Mammary epithelial cell (primary cell): ENCODE measurements at regions not wholly inside any gene's neighbourhood (a gene's known extent, or its start where the extent isn't known, plus 50 kb on each side); places are given as distances from the start of the nearest gene placed in this dataset.

ENCODE experiments used
- EZH2 ChIP-seq: IDR thresholded peaks from 2 replicates; pipeline ENCODE4 v1.6.1; 2012; ENCODE audit warnings: low read length, inconsistent platforms, borderline replicate concordance
- TF ChIP-seq, protein P1 (sequence below), 2 donors: IDR thresholded peaks in 1 of 2; conservative IDR thresholded peaks in 1 of 2; 2 replicates each; pipeline ENCODE4 v1.5.1; 2011 to 2012; ENCODE audit warnings: inconsistent platforms in 2 of 2, low read length in 2 of 2, mild to moderate bottlenecking in 2 of 2, control low read depth in 1 of 2, low read depth in 1 of 2; ENCODE audit not compliant: insufficient read depth in 1 of 2; ENCODE audit errors: extremely low read depth in 1 of 2

DNA sequence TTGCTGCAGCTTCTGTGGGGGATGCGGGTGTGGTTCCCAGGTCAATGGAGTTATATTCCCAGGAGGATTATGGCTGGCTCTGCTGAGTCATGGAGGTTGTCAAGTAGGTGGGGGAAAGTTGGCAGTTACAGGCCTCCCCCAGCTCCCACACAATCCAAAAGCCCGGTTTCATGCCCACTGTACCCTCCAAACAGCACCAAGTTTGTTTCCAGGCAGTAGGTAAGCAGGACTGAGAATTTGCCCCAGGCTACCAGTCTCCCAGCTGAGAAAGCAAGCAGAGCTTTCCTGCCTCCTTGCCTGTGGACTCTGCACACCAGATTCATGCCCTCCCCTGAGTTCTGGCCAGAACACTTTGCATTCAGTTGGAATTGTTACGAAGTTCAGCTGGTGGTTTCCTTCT is 578.2 kb downstream of the MEI4 start:
- TF ChIP-seq, protein P1, sequence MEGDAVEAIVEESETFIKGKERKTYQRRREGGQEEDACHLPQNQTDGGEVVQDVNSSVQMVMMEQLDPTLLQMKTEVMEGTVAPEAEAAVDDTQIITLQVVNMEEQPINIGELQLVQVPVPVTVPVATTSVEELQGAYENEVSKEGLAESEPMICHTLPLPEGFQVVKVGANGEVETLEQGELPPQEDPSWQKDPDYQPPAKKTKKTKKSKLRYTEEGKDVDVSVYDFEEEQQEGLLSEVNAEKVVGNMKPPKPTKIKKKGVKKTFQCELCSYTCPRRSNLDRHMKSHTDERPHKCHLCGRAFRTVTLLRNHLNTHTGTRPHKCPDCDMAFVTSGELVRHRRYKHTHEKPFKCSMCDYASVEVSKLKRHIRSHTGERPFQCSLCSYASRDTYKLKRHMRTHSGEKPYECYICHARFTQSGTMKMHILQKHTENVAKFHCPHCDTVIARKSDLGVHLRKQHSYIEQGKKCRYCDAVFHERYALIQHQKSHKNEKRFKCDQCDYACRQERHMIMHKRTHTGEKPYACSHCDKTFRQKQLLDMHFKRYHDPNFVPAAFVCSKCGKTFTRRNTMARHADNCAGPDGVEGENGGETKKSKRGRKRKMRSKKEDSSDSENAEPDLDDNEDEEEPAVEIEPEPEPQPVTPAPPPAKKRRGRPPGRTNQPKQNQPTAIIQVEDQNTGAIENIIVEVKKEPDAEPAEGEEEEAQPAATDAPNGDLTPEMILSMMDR (conservative IDR thresholded peaks at IDR 0.05 in 1 of 2, IDR thresholded peaks at IDR 0.05 in 1 of 2; ENCODE audit: extremely low read depth in 1 of 2, insufficient read depth in 1 of 2, low read depth in 1 of 2, low read length in 2 of 2) = no peak
- TF ChIP-seq EZH2 = no peak
